Activated CD4-positive, alpha-beta memory T cell treated with anti-CD3 and anti-CD28 coated beads for 36 hours (primary cell): ENCODE measurements at regions not wholly inside any gene's neighbourhood (a gene's known extent, or its start where the extent isn't known, plus 50 kb on each side); places are given as distances from the start of the nearest gene placed in this dataset.

Source experiments
- CTCF ChIA-PET: fragments of 350-600 bp; sonication (Branson Sonifier 250); formaldehyde crosslinking; loops from one replicate; lab custom pipeline; 2021; ENCODE audit warnings: antibody characterized with exemption, inconsistent platforms; lab: Charles Lee
- POLR2A ChIA-PET: fragments of 350-600 bp; sonication (Branson Sonifier 250); formaldehyde crosslinking; loops from one replicate; lab custom pipeline; 2021; ENCODE audit warnings: antibody characterized with exemption; lab: Charles Lee
- DNase-seq: peaks from one replicate; pipeline ENCODE4 v3.0.0-alpha.2; 2020
- H3K27ac Mint-ChIP-seq: one replicate; pipeline ENCODE4 v1.8.0; 2021; ENCODE audit warnings: mixed read lengths
- H3K27me3 Mint-ChIP-seq: one replicate; pipeline ENCODE4 v1.8.0; 2021; ENCODE audit warnings: mixed read lengths
- H3K36me3 Mint-ChIP-seq: one replicate; pipeline ENCODE4 v1.8.0; 2021; ENCODE audit warnings: mixed read lengths
- H3K4me1 Mint-ChIP-seq: one replicate; pipeline ENCODE4 v1.8.0; 2021; ENCODE audit warnings: low read depth, mixed read lengths
- H3K4me3 Mint-ChIP-seq: one replicate; pipeline ENCODE4 v1.8.0; 2021; ENCODE audit warnings: mild to moderate bottlenecking, mixed read lengths
- H3K9me3 Mint-ChIP-seq: one replicate; pipeline ENCODE4 v1.8.0; 2021; ENCODE audit warnings: mixed read lengths
- intact Hi-C: fragments of 100-400 bp; cut with micrococcal nuclease; formaldehyde crosslinking; loops from one replicate; pipeline ENCODE4 v1.15.1; 2023

DNA sequence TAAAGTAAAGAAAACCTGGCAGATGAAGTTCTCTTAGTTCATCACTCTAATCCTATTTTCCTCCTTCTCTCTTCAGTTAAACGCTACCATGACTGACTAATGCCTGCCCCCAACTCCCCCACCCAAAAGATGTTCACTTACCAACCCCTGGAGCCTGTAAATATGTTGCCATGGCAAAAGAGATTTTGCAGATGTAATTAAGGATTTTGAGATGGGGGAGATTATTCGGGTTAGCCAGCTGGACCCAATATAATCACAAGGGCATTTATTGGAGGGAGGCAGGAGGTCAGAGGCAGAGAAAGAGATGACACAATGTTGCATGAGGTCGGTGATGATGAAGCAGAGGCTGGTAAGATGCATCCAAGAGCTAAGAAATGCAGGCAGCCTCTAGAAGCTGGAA lies 69.3 kb upstream of the PPP2R5A start:
- peaks cover 2% of the 10 kb centered on the region for H3K27me3 Mint-ChIP-seq
- peaks cover 17% of the 10 kb centered on the region for H3K4me1 Mint-ChIP-seq
- DNase-seq = no peak
- CTCF ChIA-PET = no interaction called here
- POLR2A ChIA-PET = no interaction called here
- H3K27ac Mint-ChIP-seq = no peak overlapping the region
- H3K4me3 Mint-ChIP-seq = no peak overlapping the region
- no peaks in the 10 kb centered on the region for H3K36me3 Mint-ChIP-seq
- intact Hi-C loops = no loop called here
- no peaks in the 10 kb centered on the region for H3K9me3 Mint-ChIP-seq

DNA sequence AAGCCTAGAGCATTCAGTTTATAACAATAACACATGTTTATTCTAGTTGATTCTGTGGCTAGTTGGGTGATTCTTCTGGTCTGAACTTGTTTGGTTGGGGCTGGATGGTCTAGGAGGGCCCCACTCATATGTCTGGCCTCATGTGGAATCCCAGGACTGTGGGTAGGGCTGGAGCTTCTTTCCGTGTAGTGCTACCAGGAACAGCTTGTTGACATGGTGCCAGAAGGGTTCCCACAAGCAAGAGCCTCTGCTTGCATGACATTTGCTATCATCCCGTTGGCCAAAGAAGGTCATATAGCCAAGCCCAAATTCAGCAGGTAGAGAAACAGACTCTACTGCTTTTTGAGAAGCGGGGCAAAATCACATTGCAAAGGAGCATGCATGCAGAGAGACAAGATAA lies 67.6 kb upstream of the PPP2R5A start:
- Mint-ChIP-seq H3K4me1 (peaks cover 17% of the 10 kb centered on the region), H3K36me3 (no peaks in the 10 kb centered on the region), H3K4me3 (no peak overlapping the region), H3K9me3 (no peaks in the 10 kb centered on the region), H3K27ac (no peak overlapping the region), H3K27me3 (peaks cover 2% of the 10 kb centered on the region)
- ChIA-PET POLR2A (no interaction called here), CTCF (no interaction called here)
- intact Hi-C loops = loop anchor here (2.0 kb wide), 2 partner anchors 43 to 77 kb away; no protein-coding TSS in a partner anchor
- no peak for DNase-seq

DNA sequence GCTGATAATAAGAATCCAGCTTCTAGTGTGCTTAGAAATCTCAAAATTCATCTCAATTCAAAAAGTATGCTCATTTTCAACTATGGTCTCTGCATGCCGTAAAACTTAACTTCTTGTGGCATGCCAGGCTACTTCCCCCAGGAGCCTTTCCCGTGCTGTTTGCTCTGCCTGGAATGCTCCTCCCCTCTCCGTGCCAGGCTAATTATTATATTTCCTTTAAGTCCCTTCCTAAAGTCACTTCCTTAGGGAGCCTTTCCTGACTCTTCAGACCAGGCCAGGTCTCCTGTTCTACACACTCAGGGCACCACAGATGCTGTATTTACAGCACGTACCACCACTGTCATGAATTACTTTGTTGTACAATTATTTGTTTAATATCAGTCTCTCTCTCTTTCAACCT lies 67.1 kb upstream of the PPP2R5A start:
- intact Hi-C loops = loop anchor here (2.0 kb wide), 2 partner anchors 43 to 77 kb away; no protein-coding TSS in a partner anchor

GRCh38 chr1:212218911-212219310 lies 66.3 kb upstream of the PPP2R5A start:
- Mint-ChIP-seq H3K9me3 (no peaks in the 10 kb centered on the region), H3K4me1 (peaks cover 18% of the 10 kb centered on the region)

More for the DNA sequence above, 67.1 kb upstream of the PPP2R5A start:
- Mint-ChIP-seq H3K9me3 (no peaks in the 10 kb centered on the region), H3K27me3 (peaks cover 2% of the 10 kb centered on the region), H3K4me3 (no peak overlapping the region), H3K4me1 (peaks cover 17% of the 10 kb centered on the region), H3K27ac (no peak overlapping the region), H3K36me3 (no peaks in the 10 kb centered on the region)
- no peak for DNase-seq
- ChIA-PET CTCF (no interaction called here), POLR2A (no interaction called here)

DNA sequence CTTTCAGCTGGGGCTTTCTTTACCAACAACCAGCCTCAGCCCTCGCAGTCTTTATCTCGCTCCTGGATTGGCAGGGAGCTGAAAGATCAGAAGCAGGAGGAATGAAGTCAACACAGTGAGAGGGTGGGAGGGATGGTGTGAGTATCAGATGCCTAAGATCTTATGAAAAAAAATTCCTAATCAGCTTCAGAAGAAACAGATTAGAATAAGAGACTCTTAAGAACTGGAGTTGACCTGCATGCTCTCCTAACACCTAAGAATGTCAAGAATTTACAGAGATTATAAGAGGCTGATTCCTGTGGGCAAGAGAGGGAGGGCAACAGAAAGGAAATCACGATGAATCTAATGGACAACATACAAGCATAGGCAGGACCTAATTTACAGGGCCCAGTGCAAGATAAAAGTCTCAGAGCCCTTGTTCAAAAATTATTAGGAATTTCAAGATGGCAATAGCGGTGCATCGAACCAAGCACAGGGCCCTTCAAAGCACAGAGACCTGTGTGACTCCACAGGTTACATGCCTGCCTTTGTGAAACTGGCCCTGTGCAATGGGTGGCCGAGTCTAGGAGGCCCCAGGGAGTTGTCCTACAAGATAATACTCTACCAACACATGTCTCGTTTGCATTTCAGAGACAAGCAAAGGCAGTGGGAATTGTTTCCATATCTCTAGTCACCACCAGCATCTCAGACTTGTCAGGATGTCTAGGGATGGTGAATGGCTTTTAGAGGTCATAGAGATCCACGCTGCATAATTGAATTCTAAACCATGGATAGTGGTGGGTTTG lies 65.3 kb upstream of the PPP2R5A start:
- ChIA-PET POLR2A (no interaction called here), CTCF (no interaction called here)
- Mint-ChIP-seq H3K4me3 (no peak overlapping the region), H3K27ac (no peak overlapping the region), H3K9me3 (no peaks in the 10 kb centered on the region), H3K36me3 (no peaks in the 10 kb centered on the region), H3K4me1 (peaks cover 26% of the 10 kb centered on the region), H3K27me3 (peaks cover 2% of the 10 kb centered on the region)
- intact Hi-C loops = loop anchor here (1.0 to 2.0 kb wide), 4 partner anchors 14 to 75 kb away; partner anchors contain the start of gene PPP2R5A
- DNase-seq = no peak

More at GRCh38 chr1:212218911-212219310, 66.3 kb upstream of the PPP2R5A start:
- Mint-ChIP-seq H3K36me3 (no peaks in the 10 kb centered on the region), H3K27me3 (peaks cover 2% of the 10 kb centered on the region), H3K27ac (no peak overlapping the region), H3K4me3 (no peak overlapping the region)
- peak; percentile 42 for DNase-seq
- ChIA-PET CTCF (interaction anchor here (0.8 kb wide), 1 partner anchor 66 kb away, joined by 4 read pairs; no protein-coding TSS in a partner anchor), POLR2A (interaction anchor here (0.6 to 1.1 kb wide), 4 partner anchors 16 to 504 kb away, joined by 3 read pairs; partner anchors contain the start of gene PPP2R5A)
- intact Hi-C loops = loop anchor here (1.0 to 2.0 kb wide), 4 partner anchors 15 to 76 kb away; partner anchors contain the start of gene PPP2R5A

DNA sequence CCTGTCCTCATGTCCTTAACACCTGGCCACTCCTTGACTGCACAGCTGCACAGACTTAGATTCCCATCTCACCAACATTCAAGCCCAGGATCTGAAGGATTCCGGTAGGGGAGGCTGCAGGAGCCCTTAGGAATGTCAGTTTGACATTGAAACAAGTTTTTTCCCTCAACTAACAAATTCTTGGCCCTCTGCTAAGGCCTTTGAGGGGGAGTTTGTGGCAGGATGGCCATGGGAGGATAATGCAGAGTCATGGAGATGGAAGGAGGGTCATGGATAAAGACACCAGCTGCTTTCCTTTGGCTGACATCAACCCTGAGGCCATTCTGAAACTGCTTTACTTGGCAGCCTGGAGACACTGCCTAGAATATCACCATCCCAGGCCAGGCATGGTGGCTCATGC lies 63.4 kb upstream of the PPP2R5A start:
- CTCF ChIA-PET = no interaction called here
- no peak overlapping the region for H3K27ac Mint-ChIP-seq
- no peaks in the 10 kb centered on the region for H3K9me3 Mint-ChIP-seq
- intact Hi-C loops = no loop called here
- H3K4me1 Mint-ChIP-seq = peaks cover 43% of the 10 kb centered on the region
- no peaks in the 10 kb centered on the region for H3K36me3 Mint-ChIP-seq
- H3K4me3 Mint-ChIP-seq = no peak overlapping the region
- H3K27me3 Mint-ChIP-seq = no peaks in the 10 kb centered on the region
- POLR2A ChIA-PET = no interaction called here
- DNase-seq = no peak

GRCh38 chr1:212224102-212224501 lies 61.1 kb upstream of the PPP2R5A start:
- H3K36me3 Mint-ChIP-seq = no peaks in the 10 kb centered on the region
- no peak for DNase-seq
- intact Hi-C loops = no loop called here
- POLR2A ChIA-PET = no interaction called here
- CTCF ChIA-PET = no interaction called here
- no peak overlapping the region for H3K4me3 Mint-ChIP-seq
- H3K27ac Mint-ChIP-seq = no peak overlapping the region
- H3K4me1 Mint-ChIP-seq = peaks cover 36% of the 10 kb centered on the region
- H3K9me3 Mint-ChIP-seq = no peaks in the 10 kb centered on the region
- H3K27me3 Mint-ChIP-seq = no peaks in the 10 kb centered on the region

DNA sequence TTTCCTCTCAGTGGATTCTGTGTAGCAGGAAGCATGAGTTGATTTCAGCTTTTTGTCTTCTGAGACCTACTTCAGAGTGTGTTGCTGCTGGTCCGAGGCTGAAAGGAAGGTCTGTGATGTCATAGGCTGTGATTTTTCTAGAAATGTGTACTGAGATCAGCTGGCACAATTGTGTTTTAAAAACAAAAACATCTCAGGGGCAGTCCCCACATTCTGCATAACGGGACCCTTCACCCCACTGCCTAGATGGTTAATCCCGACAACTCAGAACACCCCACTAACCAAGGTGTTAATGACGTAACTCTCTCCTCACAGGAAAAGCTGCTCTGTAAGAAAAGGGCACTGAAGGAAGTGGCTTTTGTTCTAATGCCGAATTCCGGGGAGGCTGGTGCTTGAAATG lies 59.8 kb upstream of the PPP2R5A start:
- Mint-ChIP-seq H3K36me3 (no peaks in the 10 kb centered on the region), H3K9me3 (no peaks in the 10 kb centered on the region), H3K4me1 (peaks cover 28% of the 10 kb centered on the region), H3K27ac (no peak overlapping the region), H3K4me3 (no peak overlapping the region), H3K27me3 (no peaks in the 10 kb centered on the region)
- DNase-seq = peak; percentile 52
- intact Hi-C loops = loop anchor here (1.0 to 5.0 kb wide), 3 partner anchors 9 to 137 kb away; no protein-coding TSS in a partner anchor
- POLR2A ChIA-PET = interaction anchor here (0.9 kb wide), 2 partner anchors 8 to 59 kb away, joined by 3 read pairs; no protein-coding TSS in a partner anchor
- CTCF ChIA-PET = interaction anchor here (1.1 kb wide), 1 partner anchor 142 kb away, joined by 3 read pairs; no protein-coding TSS in a partner anchor

- peaks cover 28% of the 10 kb centered on the region for H3K4me1 Mint-ChIP-seq
- H3K36me3 Mint-ChIP-seq = no peaks in the 10 kb centered on the region
- H3K9me3 Mint-ChIP-seq = no peaks in the 10 kb centered on the region
- no peaks in the 10 kb centered on the region for H3K27me3 Mint-ChIP-seq
- CTCF ChIA-PET = no interaction called here
- POLR2A ChIA-PET = interaction anchor here (0.9 kb wide), 2 partner anchors 8 to 59 kb away, joined by 3 read pairs; no protein-coding TSS in a partner anchor
- intact Hi-C loops = loop anchor here (1.0 to 5.0 kb wide), 3 partner anchors 8 to 136 kb away; no protein-coding TSS in a partner anchor
- H3K4me3 Mint-ChIP-seq = no peak overlapping the region
- no peak overlapping the region for H3K27ac Mint-ChIP-seq
- no peak for DNase-seq
Observed at GRCh38 chr1:212225871-212226302, 59.3 kb upstream of the PPP2R5A start.

GRCh38 chr1:212226467-212226866 lies 58.7 kb upstream of the PPP2R5A start:
- Mint-ChIP-seq H3K36me3 (no peaks in the 10 kb centered on the region), H3K27me3 (no peaks in the 10 kb centered on the region), H3K4me1 (peaks cover 28% of the 10 kb centered on the region), H3K9me3 (no peaks in the 10 kb centered on the region), H3K27ac (peak overlapping the region; percentile 46), H3K4me3 (no peak overlapping the region)
- ChIA-PET POLR2A (interaction anchor here (0.7 kb wide), 1 partner anchor 182 kb away, joined by 3 read pairs; no protein-coding TSS in a partner anchor), CTCF (no interaction called here)
- intact Hi-C loops = loop anchor here (5.0 kb wide), 2 partner anchors 64 to 136 kb away; no protein-coding TSS in a partner anchor
- DNase-seq = no peak

DNA sequence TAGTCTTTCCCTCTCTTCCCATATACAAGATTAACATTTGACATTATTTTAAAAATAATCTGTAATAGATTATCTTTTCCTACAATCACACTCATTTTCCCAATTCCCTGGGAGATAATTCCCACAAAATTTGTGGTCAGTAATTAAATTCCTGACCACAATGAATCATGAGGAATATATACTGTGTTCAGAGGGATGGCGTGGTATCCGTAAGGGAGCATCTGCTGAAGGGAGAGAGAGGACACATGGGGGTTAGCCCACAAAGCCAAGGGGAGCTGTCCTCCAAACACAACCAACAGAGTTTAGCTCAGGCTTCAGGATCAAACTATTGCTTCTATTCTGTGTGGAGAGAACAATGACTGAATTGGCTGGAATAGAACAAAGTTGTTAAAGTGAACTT lies 57.1 kb upstream of the PPP2R5A start:
- intact Hi-C loops = loop anchor here (5.0 kb wide), 2 partner anchors 66 to 134 kb away; no protein-coding TSS in a partner anchor

DNA sequence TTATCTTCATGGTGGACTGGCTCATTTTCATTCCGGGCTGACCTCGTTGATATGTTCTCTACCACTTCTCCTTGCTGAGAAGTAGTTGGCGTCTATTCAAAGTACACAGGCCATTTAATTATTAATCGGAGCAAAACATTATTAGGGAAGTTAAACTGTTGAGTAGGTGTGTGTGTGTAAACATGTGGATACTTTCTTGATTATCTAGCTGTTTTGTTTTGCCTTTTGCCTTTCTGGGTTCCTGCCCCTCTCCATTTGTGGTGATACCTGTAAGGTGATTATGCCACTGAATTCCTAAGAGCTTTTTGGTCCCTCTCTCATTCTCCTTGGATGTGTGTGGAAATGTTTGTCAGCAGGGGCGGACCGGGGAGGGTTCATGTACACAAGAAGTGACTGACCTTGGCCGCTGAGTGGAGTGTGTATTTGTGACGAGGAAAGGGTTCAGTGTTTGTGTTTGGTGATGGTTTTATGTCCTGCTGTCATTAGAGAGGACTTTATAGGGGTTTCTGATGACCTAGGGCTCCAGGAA lies 56.6 kb upstream of the PPP2R5A start:
- Mint-ChIP-seq H3K4me3 (no peak overlapping the region), H3K27me3 (no peaks in the 10 kb centered on the region), H3K4me1 (peaks cover 31% of the 10 kb centered on the region), H3K27ac (no peak overlapping the region), H3K36me3 (no peaks in the 10 kb centered on the region), H3K9me3 (no peaks in the 10 kb centered on the region)
- intact Hi-C loops = loop anchor here (5.0 kb wide), 2 partner anchors 66 to 134 kb away; no protein-coding TSS in a partner anchor
- DNase-seq = no peak
- ChIA-PET POLR2A (no interaction called here), CTCF (no interaction called here)

More for the DNA sequence above, 57.1 kb upstream of the PPP2R5A start:
- H3K36me3 Mint-ChIP-seq = no peaks in the 10 kb centered on the region
- peaks cover 28% of the 10 kb centered on the region for H3K4me1 Mint-ChIP-seq
- ChIA-PET CTCF (no interaction called here), POLR2A (no interaction called here)
- H3K27me3 Mint-ChIP-seq = no peaks in the 10 kb centered on the region
- H3K4me3 Mint-ChIP-seq = no peak overlapping the region
- no peak overlapping the region for H3K27ac Mint-ChIP-seq
- no peak for DNase-seq
- no peaks in the 10 kb centered on the region for H3K9me3 Mint-ChIP-seq
